SJSA1 (cell line): ENCODE measurements at regions not wholly inside any gene's neighbourhood (a gene's known extent, or its start where the extent isn't known, plus 50 kb on each side); places are given as distances from the start of the nearest gene placed in this dataset.

Experiments used
- DNase-seq, 2 experiments: peaks; one replicate each; pipeline ENCODE4 v3.0.0-alpha.2; 2015 to 2020; ENCODE audit warnings: low spot score in 2 of 2, low read depth in 1 of 2
- H3K27ac ChIP-seq: fragments of 250-450 bp; sonication (Bioruptor Pico); 2 replicates; pipeline ENCODE4 v1.5.1; 2020; ENCODE audit warnings: mild to moderate bottlenecking, moderate library complexity
- H3K27me3 ChIP-seq: fragments of 250-450 bp; sonication (Bioruptor Pico); replicated peaks from 2 replicates; pipeline ENCODE4 v1.5.1; 2020; ENCODE audit warnings: mild to moderate bottlenecking, moderate library complexity
- H3K36me3 ChIP-seq: fragments of 250-450 bp; sonication (Bioruptor Pico); 2 replicates; pipeline ENCODE4 v1.5.1; 2020; ENCODE audit warnings: mild to moderate bottlenecking
- H3K4me1 ChIP-seq: fragments of 250-450 bp; sonication (Bioruptor Pico); replicated peaks from 2 replicates; pipeline ENCODE4 v1.6.1; 2021; ENCODE audit warnings: mild to moderate bottlenecking
- H3K4me3 ChIP-seq: fragments of 250-450 bp; sonication (Bioruptor Pico); 2 replicates; pipeline ENCODE4 v1.5.1; 2020; ENCODE audit warnings: mild to moderate bottlenecking
- H3K9me3 ChIP-seq: fragments of 250-450 bp; sonication (Bioruptor Pico); replicated peaks from 2 replicates; pipeline ENCODE4 v1.5.1; 2020; ENCODE audit warnings: mild to moderate bottlenecking

DNA sequence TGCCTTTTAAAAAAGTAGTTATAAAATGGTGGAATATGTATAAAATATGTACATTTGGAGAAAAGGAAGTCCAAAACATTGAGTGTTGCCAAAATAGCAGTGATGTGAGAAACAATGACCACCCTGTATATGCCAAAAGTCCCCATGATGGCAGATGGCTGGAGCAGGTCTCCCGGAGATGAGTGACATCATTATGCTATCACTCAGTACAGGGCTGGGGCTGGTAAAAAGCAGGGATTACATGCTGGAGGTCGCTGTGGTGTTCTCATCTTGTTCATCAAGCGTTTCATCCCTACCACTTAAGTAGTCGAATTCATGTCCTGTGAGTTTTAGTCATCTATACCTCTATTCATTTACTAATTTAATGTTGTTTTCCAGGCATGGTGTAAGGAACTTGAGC lies 315.3 kb upstream of the SLC35B3 start:
- no peaks in the 10 kb centered on the region for H3K4me1 ChIP-seq
- no peaks in the 10 kb centered on the region for H3K36me3 ChIP-seq
- H3K9me3 ChIP-seq = no peaks in the 10 kb centered on the region
- no peak overlapping the region for H3K27ac ChIP-seq
- no peak overlapping the region for H3K4me3 ChIP-seq
- H3K27me3 ChIP-seq = no peaks in the 10 kb centered on the region
- no peak for DNase-seq

GRCh38 chr6:8749465-8749864 lies 314.1 kb upstream of the SLC35B3 start:
- H3K27ac ChIP-seq = no peak overlapping the region
- no peaks in the 10 kb centered on the region for H3K27me3 ChIP-seq
- H3K4me1 ChIP-seq = no peaks in the 10 kb centered on the region
- H3K36me3 ChIP-seq = no peaks in the 10 kb centered on the region
- H3K4me3 ChIP-seq = no peak overlapping the region
- no peaks in the 10 kb centered on the region for H3K9me3 ChIP-seq
- DNase-seq = no peak

GRCh38 chr6:8743170-8743745 lies 307.9 kb upstream of the SLC35B3 start:
- no peaks in the 10 kb centered on the region for H3K9me3 ChIP-seq
- H3K4me3 ChIP-seq = peak overlapping the region; percentile 29
- peak in 1 of 2 experiments; percentile 6 for DNase-seq
- no peaks in the 10 kb centered on the region for H3K27me3 ChIP-seq
- no peaks in the 10 kb centered on the region for H3K36me3 ChIP-seq
- H3K4me1 ChIP-seq = no peaks in the 10 kb centered on the region
- H3K27ac ChIP-seq = no peak overlapping the region

GRCh38 chr6:8739454-8739853 lies 304.1 kb upstream of the SLC35B3 start:
- H3K36me3 ChIP-seq = no peaks in the 10 kb centered on the region
- H3K27ac ChIP-seq = no peak overlapping the region
- DNase-seq = no peak
- H3K4me1 ChIP-seq = no peaks in the 10 kb centered on the region
- no peak overlapping the region for H3K4me3 ChIP-seq
- H3K9me3 ChIP-seq = no peaks in the 10 kb centered on the region
- no peaks in the 10 kb centered on the region for H3K27me3 ChIP-seq

- Histone ChIP-seq H3K4me1 (no peaks in the 10 kb centered on the region), H3K4me3 (no peak overlapping the region), H3K27me3 (no peaks in the 10 kb centered on the region), H3K27ac (no peak overlapping the region), H3K9me3 (no peaks in the 10 kb centered on the region), H3K36me3 (no peaks in the 10 kb centered on the region)
- no peak for DNase-seq
These were observed 303.6 kb upstream of the SLC35B3 start for GRCh38 chr6:8738951-8739350.

DNA sequence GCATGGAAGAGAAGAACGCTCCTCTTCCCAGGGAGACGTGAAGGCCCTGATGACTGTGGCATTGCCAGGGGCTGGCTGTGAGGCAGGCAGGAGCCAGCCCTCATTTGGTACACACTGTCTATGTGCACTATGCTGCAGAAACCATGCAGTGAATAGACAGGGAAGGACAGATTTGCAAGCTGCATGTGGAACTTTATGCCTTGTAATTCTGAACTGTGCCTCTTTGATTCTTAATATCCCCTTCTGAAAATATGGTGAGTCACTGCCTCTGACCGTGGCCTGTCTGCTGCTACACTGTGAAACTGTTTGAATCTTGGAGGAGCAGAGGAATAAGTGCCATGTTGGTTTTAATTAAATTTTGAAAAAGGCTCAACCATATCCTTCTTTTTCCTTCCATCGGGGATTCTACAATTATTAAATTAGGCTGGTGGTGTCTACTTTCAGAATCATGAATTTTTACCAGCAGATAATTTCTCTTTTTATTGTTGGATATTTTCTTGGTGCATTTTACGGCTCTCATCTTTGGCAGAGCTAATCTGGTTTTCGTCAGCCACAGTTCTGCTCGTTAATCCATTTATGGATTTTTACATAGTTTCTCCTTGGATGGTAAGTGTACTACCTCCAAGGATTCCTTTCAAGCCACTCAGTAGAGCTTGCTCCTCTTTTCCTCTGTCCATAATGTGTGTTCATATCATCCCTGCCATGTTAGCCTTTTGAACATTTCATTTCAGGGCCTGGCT lies 301.0 kb upstream of the SLC35B3 start:
- H3K9me3 ChIP-seq = no peaks in the 10 kb centered on the region
- no peak for DNase-seq
- H3K36me3 ChIP-seq = no peaks in the 10 kb centered on the region
- H3K27ac ChIP-seq = no peak overlapping the region
- no peaks in the 10 kb centered on the region for H3K27me3 ChIP-seq
- H3K4me3 ChIP-seq = no peak overlapping the region
- H3K4me1 ChIP-seq = no peaks in the 10 kb centered on the region

GRCh38 chr6:8733879-8734278 lies 298.5 kb upstream of the SLC35B3 start:
- H3K9me3 ChIP-seq = no peaks in the 10 kb centered on the region
- H3K4me1 ChIP-seq = no peaks in the 10 kb centered on the region
- no peaks in the 10 kb centered on the region for H3K36me3 ChIP-seq
- no peaks in the 10 kb centered on the region for H3K27me3 ChIP-seq
- no peak for DNase-seq
- H3K27ac ChIP-seq = no peak overlapping the region
- H3K4me3 ChIP-seq = no peak overlapping the region

- DNase-seq = no peak
- H3K36me3 ChIP-seq = no peaks in the 10 kb centered on the region
These were observed 296.5 kb upstream of the SLC35B3 start for GRCh38 chr6:8731874-8732273.

GRCh38 chr6:8710668-8711431 lies 275.5 kb upstream of the SLC35B3 start:
- Histone ChIP-seq H3K27me3 (no peaks in the 10 kb centered on the region), H3K9me3 (no peaks in the 10 kb centered on the region), H3K36me3 (no peaks in the 10 kb centered on the region), H3K4me3 (no peak overlapping the region), H3K4me1 (no peaks in the 10 kb centered on the region), H3K27ac (no peak overlapping the region)
- no peak for DNase-seq

More at GRCh38 chr6:8731874-8732273, 296.5 kb upstream of the SLC35B3 start:
- H3K27me3 ChIP-seq = no peaks in the 10 kb centered on the region
- H3K4me1 ChIP-seq = no peaks in the 10 kb centered on the region
- H3K27ac ChIP-seq = no peak overlapping the region
- H3K9me3 ChIP-seq = no peaks in the 10 kb centered on the region
- no peak overlapping the region for H3K4me3 ChIP-seq

GRCh38 chr6:8707956-8708772 lies 272.8 kb upstream of the SLC35B3 start:
- Histone ChIP-seq H3K4me1 (no peaks in the 10 kb centered on the region), H3K9me3 (no peaks in the 10 kb centered on the region), H3K36me3 (no peaks in the 10 kb centered on the region), H3K27me3 (no peaks in the 10 kb centered on the region), H3K4me3 (no peak overlapping the region), H3K27ac (no peak overlapping the region)
- no peak for DNase-seq

DNA sequence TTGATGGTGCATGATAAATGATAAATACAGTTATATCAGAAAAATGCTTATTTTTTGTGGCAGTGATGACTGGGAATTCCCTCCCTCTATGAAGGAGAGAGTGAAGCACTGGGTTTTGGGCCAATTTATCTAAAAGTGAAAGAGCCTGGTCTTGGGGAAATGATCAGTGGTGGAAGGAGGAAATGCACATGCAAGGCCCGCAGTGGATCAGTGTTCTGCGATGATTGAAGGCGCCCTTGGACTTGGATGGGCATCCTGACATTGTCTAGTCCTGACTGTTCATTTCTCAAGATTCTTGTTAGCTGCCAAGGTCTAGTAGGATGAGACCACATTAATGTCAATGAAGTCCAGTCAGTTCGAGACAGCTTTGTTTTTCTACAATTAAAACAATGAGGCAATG lies 272.0 kb upstream of the SLC35B3 start:
- Histone ChIP-seq H3K9me3 (0 out of 2 replicates have a peak, but pooled peaks cover 2% of the 10 kb centered on the region), H3K27ac (no peak overlapping the region), H3K36me3 (no peaks in the 10 kb centered on the region), H3K4me1 (no peaks in the 10 kb centered on the region), H3K27me3 (no peaks in the 10 kb centered on the region), H3K4me3 (no peak overlapping the region)
- no peak for DNase-seq

- Histone ChIP-seq H3K27ac (no peak overlapping the region), H3K4me1 (no peaks in the 10 kb centered on the region), H3K27me3 (no peaks in the 10 kb centered on the region), H3K36me3 (no peaks in the 10 kb centered on the region), H3K9me3 (0 out of 2 replicates have a peak, but pooled peaks cover 3% of the 10 kb centered on the region), H3K4me3 (no peak overlapping the region)
- DNase-seq = no peak
These were observed 270.2 kb upstream of the SLC35B3 start for GRCh38 chr6:8705435-8706020.

- H3K4me1 ChIP-seq = no peaks in the 10 kb centered on the region
- H3K27ac ChIP-seq = no peak overlapping the region
- DNase-seq = no peak
- 0 out of 2 replicates have a peak, but pooled peaks cover 3% of the 10 kb centered on the region for H3K9me3 ChIP-seq
- H3K36me3 ChIP-seq = no peaks in the 10 kb centered on the region
- H3K27me3 ChIP-seq = no peaks in the 10 kb centered on the region
- H3K4me3 ChIP-seq = no peak overlapping the region
These were observed 267.7 kb upstream of the SLC35B3 start for GRCh38 chr6:8703059-8703458.
